Panc1 (cell line): ENCODE measurements at regions not wholly inside any gene's neighbourhood (a gene's known extent, or its start where the extent isn't known, plus 50 kb on each side); places are given as distances from the start of the nearest gene placed in this dataset.

Source experiments
- CTCF ChIP-seq: fragments of 450-650 bp; IDR thresholded peaks from 2 replicates; pipeline ENCODE4 v1.5.1; 2017; ENCODE audit warnings: mild to moderate bottlenecking
- POLR2AphosphoS5 ChIP-seq: IDR thresholded peaks from 2 replicates; pipeline ENCODE4 v1.6.1; 2012; ENCODE audit warnings: mild to moderate bottlenecking, low read depth, low read length, moderate library complexity
- REST ChIP-seq, 2 experiments: IDR thresholded peaks; 2 replicates each; pipeline ENCODE4 v1.6.1; 2011 to 2012; ENCODE audit warnings: low read depth in 2 of 2, control low read depth in 1 of 2, low read length in 1 of 2, mild to moderate bottlenecking in 1 of 2, moderate library complexity in 1 of 2; ENCODE audit not compliant: insufficient read depth in 1 of 2
- TCF7L2 ChIP-seq: IDR thresholded peaks from 2 replicates; pipeline ENCODE4 v1.6.1; 2011; ENCODE audit warnings: mild to moderate bottlenecking, low read depth, low read length, inconsistent platforms

- TF ChIP-seq CTCF = no peak
- TF ChIP-seq POLR2AphosphoS5 = no peak
- TF ChIP-seq TCF7L2 = no peak
- TF ChIP-seq REST (IDR thresholded peaks at IDR 0.05; ENCODE audit: insufficient read depth in 1 of 2, low read depth in 2 of 2, low read length in 1 of 2) = no peak
Observed at GRCh38 chr14:48563489-48563888, 888.1 kb upstream of the MDGA2 start.
